ENCODE measurements at regions not wholly inside any gene's neighbourhood (a gene's known extent, or its start where the extent isn't known, plus 50 kb on each side); places are given as distances from the start of the nearest gene placed in this dataset.

DNA sequence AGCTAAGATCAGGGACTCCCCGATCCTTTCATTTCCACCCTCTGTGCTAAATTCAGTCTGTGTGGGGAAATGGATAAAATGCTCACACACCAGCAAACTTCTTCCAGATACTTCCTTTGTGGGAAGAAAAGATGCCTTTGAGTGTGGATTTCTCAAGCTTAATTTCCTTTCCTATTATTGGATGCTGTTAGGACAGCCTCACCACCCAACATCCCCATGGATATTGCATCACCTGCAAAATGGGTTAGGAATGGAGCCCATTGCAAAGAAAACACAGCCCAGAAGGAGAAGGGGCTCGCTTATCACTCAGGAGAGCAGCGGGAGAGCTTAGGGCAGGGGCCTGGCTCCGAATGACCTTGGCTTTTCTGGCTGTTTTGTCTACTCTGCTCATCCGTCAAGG, 272.2 kb downstream of the CDC5L start:
- TF ChIP-seq, protein P1, sequence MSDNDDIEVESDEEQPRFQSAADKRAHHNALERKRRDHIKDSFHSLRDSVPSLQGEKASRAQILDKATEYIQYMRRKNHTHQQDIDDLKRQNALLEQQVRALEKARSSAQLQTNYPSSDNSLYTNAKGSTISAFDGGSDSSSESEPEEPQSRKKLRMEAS (IDR thresholded peaks at IDR 0.05), result no peak
- TF ChIP-seq EP300 (IDR thresholded peaks at IDR 0.05; ENCODE audit: borderline replicate concordance) (no peak), CEBPB (IDR thresholded peaks at IDR 0.05) (no peak), TAF1 (IDR thresholded peaks at IDR 0.05; ENCODE audit: low read depth) (no peak), EGR1 (IDR thresholded peaks at IDR 0.05) (no peak), TEAD4 (IDR thresholded peaks at IDR 0.05) (no peak), CREB1 (IDR thresholded peaks at IDR 0.05; ENCODE audit: low read depth) (no peak), ZBTB7A (IDR thresholded peaks at IDR 0.05; ENCODE audit: low read depth) (no peak), NFIC (IDR thresholded peaks at IDR 0.05) (no peak), YY1 (IDR thresholded peaks at IDR 0.05; ENCODE audit: low read depth) (no peak), FOXM1 (IDR thresholded peaks at IDR 0.05; ENCODE audit: borderline replicate concordance, low read depth) (no peak)
- TF ChIP-seq, protein P2, sequence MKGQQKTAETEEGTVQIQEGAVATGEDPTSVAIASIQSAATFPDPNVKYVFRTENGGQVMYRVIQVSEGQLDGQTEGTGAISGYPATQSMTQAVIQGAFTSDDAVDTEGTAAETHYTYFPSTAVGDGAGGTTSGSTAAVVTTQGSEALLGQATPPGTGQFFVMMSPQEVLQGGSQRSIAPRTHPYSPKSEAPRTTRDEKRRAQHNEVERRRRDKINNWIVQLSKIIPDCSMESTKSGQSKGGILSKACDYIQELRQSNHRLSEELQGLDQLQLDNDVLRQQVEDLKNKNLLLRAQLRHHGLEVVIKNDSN (IDR thresholded peaks at IDR 0.05), result no peak
- TF ChIP-seq, protein P3, sequence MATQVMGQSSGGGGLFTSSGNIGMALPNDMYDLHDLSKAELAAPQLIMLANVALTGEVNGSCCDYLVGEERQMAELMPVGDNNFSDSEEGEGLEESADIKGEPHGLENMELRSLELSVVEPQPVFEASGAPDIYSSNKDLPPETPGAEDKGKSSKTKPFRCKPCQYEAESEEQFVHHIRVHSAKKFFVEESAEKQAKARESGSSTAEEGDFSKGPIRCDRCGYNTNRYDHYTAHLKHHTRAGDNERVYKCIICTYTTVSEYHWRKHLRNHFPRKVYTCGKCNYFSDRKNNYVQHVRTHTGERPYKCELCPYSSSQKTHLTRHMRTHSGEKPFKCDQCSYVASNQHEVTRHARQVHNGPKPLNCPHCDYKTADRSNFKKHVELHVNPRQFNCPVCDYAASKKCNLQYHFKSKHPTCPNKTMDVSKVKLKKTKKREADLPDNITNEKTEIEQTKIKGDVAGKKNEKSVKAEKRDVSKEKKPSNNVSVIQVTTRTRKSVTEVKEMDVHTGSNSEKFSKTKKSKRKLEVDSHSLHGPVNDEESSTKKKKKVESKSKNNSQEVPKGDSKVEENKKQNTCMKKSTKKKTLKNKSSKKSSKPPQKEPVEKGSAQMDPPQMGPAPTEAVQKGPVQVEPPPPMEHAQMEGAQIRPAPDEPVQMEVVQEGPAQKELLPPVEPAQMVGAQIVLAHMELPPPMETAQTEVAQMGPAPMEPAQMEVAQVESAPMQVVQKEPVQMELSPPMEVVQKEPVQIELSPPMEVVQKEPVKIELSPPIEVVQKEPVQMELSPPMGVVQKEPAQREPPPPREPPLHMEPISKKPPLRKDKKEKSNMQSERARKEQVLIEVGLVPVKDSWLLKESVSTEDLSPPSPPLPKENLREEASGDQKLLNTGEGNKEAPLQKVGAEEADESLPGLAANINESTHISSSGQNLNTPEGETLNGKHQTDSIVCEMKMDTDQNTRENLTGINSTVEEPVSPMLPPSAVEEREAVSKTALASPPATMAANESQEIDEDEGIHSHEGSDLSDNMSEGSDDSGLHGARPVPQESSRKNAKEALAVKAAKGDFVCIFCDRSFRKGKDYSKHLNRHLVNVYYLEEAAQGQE (IDR thresholded peaks at IDR 0.05; ENCODE audit: low read depth), result no peak

DNA sequence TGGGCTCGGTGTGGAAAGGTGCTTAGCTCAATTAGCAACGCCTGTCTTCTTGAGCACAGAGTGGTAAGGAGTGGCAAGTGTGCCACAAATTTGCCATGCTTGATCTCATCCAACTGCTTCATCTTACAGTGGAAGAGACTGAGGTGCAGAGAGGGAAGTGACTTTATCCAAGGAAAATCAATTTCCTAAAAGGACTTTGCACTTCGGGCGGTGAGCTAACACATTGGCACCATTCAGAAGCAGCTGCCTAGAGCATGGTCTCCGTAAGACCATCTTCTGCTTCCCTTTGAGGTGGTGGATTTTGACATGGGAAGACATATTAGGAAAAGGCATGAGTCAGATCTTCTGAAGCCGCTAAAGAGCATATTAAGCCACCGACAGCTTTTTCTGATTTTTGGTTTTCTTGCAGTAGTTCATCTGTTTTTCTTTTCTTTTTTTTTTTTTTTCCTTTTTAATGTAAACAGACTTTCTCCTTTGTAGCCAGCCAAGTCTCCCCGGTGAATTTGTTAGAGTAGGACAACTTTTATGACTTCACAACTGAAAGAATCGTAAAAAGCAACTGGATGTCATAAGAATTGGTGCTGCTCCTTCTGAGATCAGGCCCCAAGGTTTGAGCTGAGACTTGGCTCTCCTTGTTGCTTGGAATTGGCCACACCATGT, 273.2 kb downstream of the CDC5L start:
- TF ChIP-seq EP300 (IDR thresholded peaks at IDR 0.05; ENCODE audit: borderline replicate concordance), result no peak
- no peak for TF ChIP-seq TCF12 (IDR thresholded peaks at IDR 0.05; ENCODE audit: low read depth)
- TF ChIP-seq FOXM1 (IDR thresholded peaks at IDR 0.05; ENCODE audit: borderline replicate concordance, low read depth), result no peak
- TF ChIP-seq ZBTB7A (IDR thresholded peaks at IDR 0.05; ENCODE audit: low read depth), result no peak
- TF ChIP-seq, protein P2 (IDR thresholded peaks at IDR 0.05), result no peak
- no peak for TF ChIP-seq TEAD4 (IDR thresholded peaks at IDR 0.05)
- TF ChIP-seq CEBPB (IDR thresholded peaks at IDR 0.05), result no peak
- no peak for TF ChIP-seq YY1 (IDR thresholded peaks at IDR 0.05; ENCODE audit: low read depth)

DNA sequence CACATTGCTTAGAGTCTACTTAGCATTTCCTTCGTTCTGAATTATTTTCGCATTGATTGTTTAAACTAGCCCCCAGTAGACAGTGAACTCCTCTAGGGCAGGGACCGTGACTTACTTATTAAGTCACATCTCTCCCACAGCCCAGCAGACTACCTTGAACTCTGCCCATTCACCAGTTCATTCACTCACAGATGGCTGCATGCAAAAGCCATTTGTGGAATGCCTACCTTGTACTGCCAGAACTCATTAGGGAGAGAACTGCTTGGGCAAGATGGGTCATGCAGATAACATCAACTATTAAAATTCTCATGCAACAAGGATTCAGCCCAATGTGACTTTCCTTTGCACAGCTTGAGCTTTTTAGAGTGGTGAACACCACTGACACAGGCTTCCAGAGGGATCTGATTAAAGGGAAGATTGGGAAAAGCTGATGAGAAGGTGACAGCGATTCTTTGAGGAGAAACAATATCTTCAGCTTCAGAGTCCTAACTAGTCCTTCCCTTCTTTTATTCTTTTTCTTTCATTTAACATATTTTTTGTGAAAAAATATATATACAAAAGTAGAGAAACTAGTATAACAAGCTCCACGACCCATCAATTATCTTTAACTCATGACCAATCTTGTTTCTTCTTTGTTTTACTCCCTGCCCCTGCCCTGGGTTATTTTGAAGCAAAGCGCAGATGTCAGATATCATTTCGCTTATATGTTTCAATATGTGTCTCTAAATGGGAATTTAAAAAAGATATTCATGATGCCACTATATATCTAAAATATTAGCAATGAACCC, 273.9 kb downstream of the CDC5L start:
- TF ChIP-seq FOXM1 (IDR thresholded peaks at IDR 0.05; ENCODE audit: borderline replicate concordance, low read depth) (no peak), TEAD4 (IDR thresholded peaks at IDR 0.05) (peak; percentile 38; the same call in 1 of the 2 replicates)

DNA sequence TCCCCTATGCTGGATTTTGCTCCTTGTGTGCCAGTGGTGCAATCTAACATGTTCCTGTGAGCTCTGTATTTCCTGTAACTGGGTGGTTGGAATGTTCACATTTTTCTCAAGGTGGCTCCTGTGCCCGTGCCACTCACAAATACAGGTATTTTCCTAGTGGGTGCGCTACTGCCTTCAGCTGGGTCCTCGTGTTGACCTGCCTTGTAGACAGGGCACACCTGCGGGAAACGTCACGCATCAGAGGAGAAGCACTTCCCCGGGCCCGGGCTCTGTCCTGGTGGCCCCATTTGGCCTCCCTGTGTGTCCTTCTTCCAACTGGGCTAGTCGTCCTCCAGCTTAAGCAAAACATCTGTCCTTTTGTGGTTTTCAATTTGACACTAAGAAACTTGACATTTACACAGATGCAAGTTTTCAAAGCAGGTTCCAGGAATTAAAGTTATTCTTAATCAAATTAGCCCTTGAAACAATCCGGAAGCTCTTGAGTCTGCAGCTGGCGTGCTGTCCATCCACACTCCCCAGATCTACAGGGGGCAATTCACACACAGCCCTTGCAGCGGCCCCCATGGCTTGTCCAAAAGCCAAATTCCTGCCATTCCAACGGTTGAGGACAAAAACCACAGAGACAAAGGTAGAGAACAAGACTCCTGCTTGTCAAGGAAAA, 275.1 kb downstream of the CDC5L start:
- TF ChIP-seq, protein P1 (IDR thresholded peaks at IDR 0.05), result peak; percentile 61
- TF ChIP-seq, protein P2 (IDR thresholded peaks at IDR 0.05), result no peak
- peak; percentile 92 for TF ChIP-seq TCF12 (IDR thresholded peaks at IDR 0.05; ENCODE audit: low read depth)
- TF ChIP-seq, protein P3 (IDR thresholded peaks at IDR 0.05; ENCODE audit: low read depth), result 0 out of 2 replicates have a peak, but pooled peaks have one; percentile 14
- TF ChIP-seq EP300 (IDR thresholded peaks at IDR 0.05; ENCODE audit: borderline replicate concordance), result peak; percentile 86
- TF ChIP-seq NFIC (IDR thresholded peaks at IDR 0.05), result peak; percentile 94
- TF ChIP-seq YY1 (IDR thresholded peaks at IDR 0.05; ENCODE audit: low read depth), result 0 out of 2 replicates have a peak, but pooled peaks have one; percentile 8
- TF ChIP-seq FOXM1 (IDR thresholded peaks at IDR 0.05; ENCODE audit: borderline replicate concordance, low read depth), result peak; percentile 74
- no peak for TF ChIP-seq CREB1 (IDR thresholded peaks at IDR 0.05; ENCODE audit: low read depth)
- TF ChIP-seq ZBTB7A (IDR thresholded peaks at IDR 0.05; ENCODE audit: low read depth), result no peak
- TF ChIP-seq RAD21 (IDR thresholded peaks at IDR 0.05; ENCODE audit: low read depth), result peak; percentile 35; the same call in 1 of the 2 replicates
- no peak for TF ChIP-seq EGR1 (IDR thresholded peaks at IDR 0.05)
- 0 out of 2 replicates have a peak, but pooled peaks have one; percentile 34 for TF ChIP-seq CEBPB (IDR thresholded peaks at IDR 0.05)
- TF ChIP-seq TEAD4 (IDR thresholded peaks at IDR 0.05), result peak; percentile 97
